Prostate gland (tissue), 2 donors: ENCODE measurements at regions not wholly inside any gene's neighbourhood (a gene's known extent, or its start where the extent isn't known, plus 50 kb on each side); places are given as distances from the start of the nearest gene placed in this dataset.

ENCODE experiments used
- CTCF ChIP-seq, 4 experiments: fragments of 200-600 bp in 2 of 4; fragments of 450-650 bp in 2 of 4; sonication (generic) in 2 of 4; IDR thresholded peaks; 1 replicate in 3 of 4; 2 replicates in 1 of 4; pipeline ENCODE4 v1.5.1; 2016 to 2019; ENCODE audit warnings: antibody characterized with exemption in 4 of 4, mild to moderate bottlenecking in 2 of 4, moderate library complexity in 2 of 4
- POLR2A ChIP-seq: fragments of 450-650 bp; IDR thresholded peaks from one replicate; pipeline ENCODE4 v1.6.1; 2016; ENCODE audit warnings: antibody characterized with exemption, mild to moderate bottlenecking
- POLR2AphosphoS5 ChIP-seq: sonication (generic); formaldehyde crosslinking; IDR thresholded peaks from one replicate; pipeline ENCODE4 v1.6.1; 2017; ENCODE audit warnings: antibody characterized with exemption

GRCh38 chr4:1518997-1519700 is 112.9 kb upstream of the NKX1-1 start:
- TF ChIP-seq POLR2AphosphoS5 (no peak), CTCF (IDR thresholded peaks at IDR 0.05) (no peak), POLR2A (no peak)
